K562 (cell line): ENCODE measurements at regions not wholly inside any gene's neighbourhood (a gene's known extent, or its start where the extent isn't known, plus 50 kb on each side); places are given as distances from the start of the nearest gene placed in this dataset.
A peak's percentile ranks its signal among the peaks of the same experiment; 100 is the strongest.

Experiments
- ATAC-seq: fragments of 200-7000 bp; cut with Tn5 transposase; 3 replicates; pipeline ENCODE4 v1.9.1; 2020; ENCODE audit warnings: moderate library complexity
- BruUV-seq: library from RNA; stranded (reverse); fragments of 400-500 nt; replicated peaks from 2 replicates; lab custom pipeline; 2021; lab: Mats Ljungman, UMichigan
- CTCF ChIA-PET: fragments of 300-600 bp; formaldehyde crosslinking; extraction: SDS; loops from one replicate; lab custom pipeline; 2021; ENCODE audit warnings: low intra/inter-chr PET ratio; lab: Yijun Ruan, JAX
- POLR2A ChIA-PET: fragments of 300-600, 350-650 bp; sonication (Branson Sonifier 250); formaldehyde crosslinking; extraction: SDS; loops from one replicate; lab custom pipeline; 2021; ENCODE audit warnings: antibody characterized with exemption, inconsistent platforms; lab: Yijun Ruan, JAX
- DNase-seq, 4 experiments: peaks; one replicate each; pipeline versions ENCODE4 v3.0.0 to v3.0.0-alpha.2; 2011 to 2018; ENCODE audit warnings: low spot score in 3 of 4, mixed read lengths in 3 of 4; ENCODE audit errors: extremely low read depth in 1 of 4
- FAIRE-seq: peaks from 2 replicates; lab custom pipeline; 2011; peaks lifted over from hg19 to GRCh38; lab: Jason Lieb, UNC
- H2AFZ ChIP-seq: 2 replicates; pipeline ENCODE4 v1.6.0; 2011; ENCODE audit warnings: low read depth, low read length, control low read depth, inconsistent platforms
- H3K27ac ChIP-seq: fragments of 200-600 bp; 3 replicates; pipeline ENCODE4 v1.8.0; 2011; ENCODE audit warnings: low read depth, mild to moderate bottlenecking, control low read depth, inconsistent platforms, low read length, moderate library complexity, mixed read lengths; ENCODE audit errors: extremely low read depth
- H3K27me3 ChIP-seq, 2 experiments: fragments of 300-600 bp in 1 of 2; 2 replicates in 1 of 2; 3 replicates in 1 of 2; pipeline versions ENCODE4 v1.6.0 to v1.8.0; 2011; ENCODE audit warnings: inconsistent platforms in 2 of 2, low read length in 2 of 2, mild to moderate bottlenecking in 1 of 2, mixed read lengths in 1 of 2, moderate library complexity in 1 of 2; ENCODE audit not compliant: control insufficient read depth in 2 of 2, insufficient read depth in 2 of 2
- H3K36me3 ChIP-seq: fragments of 300-600 bp; 3 replicates; pipeline ENCODE4 v1.8.0; 2011; ENCODE audit warnings: mild to moderate bottlenecking, low read length, inconsistent platforms; ENCODE audit not compliant: control insufficient read depth, insufficient read depth
- H3K4me1 ChIP-seq, 2 experiments: fragments of 200-600 bp in 1 of 2; replicated peaks in 1 of 2; 2 replicates in 1 of 2; 3 replicates in 1 of 2; pipeline versions ENCODE4 v1.5.1 to v1.8.0; 2011; ENCODE audit warnings: inconsistent platforms in 2 of 2, low read length in 2 of 2, mild to moderate bottlenecking in 1 of 2, mixed read lengths in 1 of 2, moderate library complexity in 1 of 2; ENCODE audit not compliant: control insufficient read depth in 2 of 2, insufficient read depth in 2 of 2
- H3K4me2 ChIP-seq: 2 replicates; pipeline ENCODE4 v1.6.1; 2011; ENCODE audit warnings: low read length, control low read depth, inconsistent platforms, mixed read lengths; ENCODE audit not compliant: insufficient read depth
- H3K4me3 ChIP-seq: fragments of 200-600 bp; sonication (generic), shearing (Covaris generic); 2 replicates; pipeline ENCODE4 v1.5.1; 2016; ENCODE audit warnings: control low read depth, inconsistent platforms
- H3K79me2 ChIP-seq: fragments of 200-600 bp; 3 replicates; pipeline ENCODE4 v1.8.0; 2011; ENCODE audit warnings: low read length, inconsistent platforms; ENCODE audit not compliant: control insufficient read depth, insufficient read depth
- H3K9ac ChIP-seq, 2 experiments: 2 replicates each; pipeline versions ENCODE4 v1.6.0 to v1.6.1; 2011; ENCODE audit warnings: low read depth in 2 of 2, low read length in 2 of 2, control low read depth in 1 of 2, inconsistent platforms in 1 of 2, mild to moderate bottlenecking in 1 of 2, mixed read lengths in 1 of 2; ENCODE audit not compliant: insufficient read depth in 1 of 2
- H3K9me1 ChIP-seq: one replicate; pipeline ENCODE4 v1.6.0; 2011; ENCODE audit warnings: inconsistent platforms, mild to moderate bottlenecking, low read length, moderate library complexity; ENCODE audit not compliant: control insufficient read depth, insufficient read depth
- H3K9me3 ChIP-seq: replicated peaks from 2 replicates; pipeline ENCODE4 v1.5.1; 2011; ENCODE audit warnings: low read depth, low read length, inconsistent platforms; ENCODE audit not compliant: control insufficient read depth, insufficient read depth
- H4K20me1 ChIP-seq: replicated peaks from 2 replicates; pipeline ENCODE4 v1.6.1; 2011; ENCODE audit warnings: low read length, inconsistent platforms, mixed read lengths; ENCODE audit not compliant: control insufficient read depth, insufficient read depth
- ETS2 ChIP-seq: IDR thresholded peaks from 2 replicates; pipeline ENCODE4 v1.6.1; 2016; ENCODE audit warnings: borderline replicate concordance, missing genetic modification characterization, mild to moderate bottlenecking, moderate library complexity, missing compliant biosample characterization; ENCODE audit not compliant: poor library complexity, severe bottlenecking
- FOSL1 ChIP-seq: fragments of 200-800 bp; sonication (Bioruptor generic); conservative IDR thresholded peaks from 2 replicates; pipeline ENCODE4 v1.6.1; 2016; ENCODE audit warnings: missing genetic modification characterization, missing compliant biosample characterization
- ID3 ChIP-seq, 2 experiments: fragments of 250-450 bp in 1 of 2; fragments of 450-650 bp in 1 of 2; sonication (Bioruptor Pico) in 1 of 2; IDR thresholded peaks; 2 replicates each; pipeline versions ENCODE4 v1.6.1 to v1.8.0; 2016 to 2021; ENCODE audit warnings: mild to moderate bottlenecking in 2 of 2, moderate library complexity in 2 of 2, missing compliant biosample characterization in 1 of 2, missing genetic modification characterization in 1 of 2
- KLF10 ChIP-seq: fragments of 250-450 bp; sonication (Bioruptor Pico); IDR thresholded peaks from 2 replicates; pipeline ENCODE4 v1.6.1; 2021; ENCODE audit warnings: matching md5 sums
- SLC30A9 ChIP-seq: fragments of 250-450 bp; sonication (Bioruptor Pico); IDR thresholded peaks from 2 replicates; pipeline ENCODE4 v1.8.0; 2022; ENCODE audit warnings: mild to moderate bottlenecking, moderate library complexity
- SMARCC2 ChIP-seq: fragments of 450-650 bp; IDR thresholded peaks from 2 replicates; pipeline ENCODE4 v1.6.1; 2017; ENCODE audit warnings: antibody characterized with exemption, moderate library complexity, mild to moderate bottlenecking, low read depth
- ZNF224 ChIP-seq: sonication (generic); formaldehyde crosslinking; IDR thresholded peaks from 2 replicates; pipeline ENCODE4 v1.8.0; 2022; ENCODE audit warnings: mild to moderate bottlenecking, missing genetic modification reagents
- ZNF79 ChIP-seq: fragments of 250-450 bp; sonication (Bioruptor Pico); IDR thresholded peaks from 2 replicates; pipeline ENCODE4 v1.4.0; 2020; ENCODE audit warnings: low read depth, mild to moderate bottlenecking, moderate library complexity
- WGBS: fragments of 100-300 bp; shearing (Covaris generic); methylation state at CpG from one replicate; pipeline ENCODE4 v1.1.6; 2016; ENCODE audit warnings: low coverage, mixed read lengths; ENCODE audit not compliant: insufficient coverage; ENCODE audit errors: missing lambda C conversion rate; 5-methylcytosine and 5-hydroxymethylcytosine counted together
- in situ Hi-C: fragments of 300-500 bp; cut with MboI; formaldehyde crosslinking; loops from 4 replicates; pipeline ENCODE4 v1.15.0; 2018; ENCODE audit warnings: inconsistent platforms, mixed read lengths
- intact Hi-C: fragments of 100-400 bp; cut with micrococcal nuclease; formaldehyde crosslinking; loops from 2 replicates; pipeline ENCODE4 v1.14.2; 2022

GRCh38 chr10:64813391-64813790 lies 1292.2 kb downstream of the REEP3 start:
- H3K79me2 ChIP-seq, result no peaks in the 10 kb centered on the region
- in situ Hi-C loops (no loop called here), intact Hi-C loops (no loop called here)
- H3K27me3 ChIP-seq, result no peaks in the 10 kb centered on the region
- no peaks in the 10 kb centered on the region for H3K36me3 ChIP-seq
- ATAC-seq (no peak), FAIRE-seq (no peak)
- POLR2A ChIA-PET, result no interaction called here
- H3K4me3 ChIP-seq, result no peak overlapping the region
- TF ChIP-seq FOSL1 (tag) (0 out of 2 replicates have a peak, but pooled peaks have one; percentile 24), SLC30A9 (no peak), KLF10 (CRISPR knock-in tag) (no peak), ETS2 (no peak), ZNF224 (no peak), ZNF79 (CRISPR knock-in tag) (no peak), ID3 (CRISPR knock-in tag; IDR thresholded peaks at IDR 0.05) (no peak), ID3 (tag; IDR thresholded peaks at IDR 0.05) (0 out of 2 replicates have a peak, but pooled peaks have one; percentile 15), SMARCC2 (no peak)
- TF ChIP-seq, all 486 proteins: peak for 2
- Histone ChIP-seq H3K9me1 (no peaks in the 10 kb centered on the region), H2AFZ (no peak overlapping the region), H3K4me2 (no peak overlapping the region), H3K9ac (no peak overlapping the region), H3K4me1 (no peaks in the 10 kb centered on the region), H3K27ac (no peak overlapping the region), H4K20me1 (no peaks in the 10 kb centered on the region), H3K9me3 (no peaks in the 10 kb centered on the region)
- no peak for DNase-seq
- CTCF ChIA-PET, result no interaction called here
- WGBS, result 0% methylated on average over 2 of the region's 2 CpGs
- no TSS peak for BruUV-seq
